ENCODE measurements at regions not wholly inside any gene's neighbourhood (a gene's known extent, or its start where the extent isn't known, plus 50 kb on each side); places are given as distances from the start of the nearest gene placed in this dataset.
A peak's percentile ranks its signal among the peaks of the same experiment; 100 is the strongest.

GRCh38 chr2:118309946-118310680 lies 221.8 kb downstream of the INSIG2 start:
- DNase-seq = peak; percentile 66 to 70

GRCh38 chr2:118309257-118309945 lies 221.1 kb downstream of the INSIG2 start:
- DNase-seq = no peak

- DNase-seq = no peak
These were observed 219.6 kb downstream of the INSIG2 start for GRCh38 chr2:118307864-118308263.

GRCh38 chr2:118301248-118301647 lies 213.0 kb downstream of the INSIG2 start:
- no peak for DNase-seq

GRCh38 chr2:118300832-118301231 lies 212.6 kb downstream of the INSIG2 start:
- DNase-seq = no peak

- DNase-seq = no peak
These were observed 208.4 kb downstream of the INSIG2 start for GRCh38 chr2:118296663-118297062.

- no peak for DNase-seq
These were observed 207.5 kb downstream of the INSIG2 start for GRCh38 chr2:118295592-118296390.

GRCh38 chr2:118294063-118294462 lies 205.8 kb downstream of the INSIG2 start:
- no peak for DNase-seq

- DNase-seq = no peak
These were observed 204.7 kb downstream of the INSIG2 start for GRCh38 chr2:118292991-118293390.

GRCh38 chr2:118291251-118291880 lies 203.1 kb downstream of the INSIG2 start:
- DNase-seq = no peak

GRCh38 chr2:118290411-118291250 lies 202.4 kb downstream of the INSIG2 start:
- DNase-seq = no peak

GRCh38 chr2:118279005-118279404 lies 190.7 kb downstream of the INSIG2 start:
- no peak for DNase-seq

- no peak for DNase-seq
These were observed 189.8 kb downstream of the INSIG2 start for GRCh38 chr2:118278046-118278445.

GRCh38 chr2:118274841-118275510 lies 186.7 kb downstream of the INSIG2 start:
- DNase-seq = no peak

- DNase-seq = no peak
These were observed 184.1 kb downstream of the INSIG2 start for GRCh38 chr2:118272391-118272790.

GRCh38 chr2:118269408-118270051 lies 181.3 kb downstream of the INSIG2 start:
- no peak for DNase-seq

GRCh38 chr2:118268268-118268667 lies 180.0 kb downstream of the INSIG2 start:
- no peak for DNase-seq

- no peak for DNase-seq
These were observed 177.7 kb downstream of the INSIG2 start for GRCh38 chr2:118265873-118266455.

GRCh38 chr2:118264232-118264990 lies 176.1 kb downstream of the INSIG2 start:
- no peak for DNase-seq

GRCh38 chr2:118257696-118258095 lies 169.4 kb downstream of the INSIG2 start:
- no peak for DNase-seq
